OCI-LY3 (cell line): ENCODE measurements at regions not wholly inside any gene's neighbourhood (a gene's known extent, or its start where the extent isn't known, plus 50 kb on each side); places are given as distances from the start of the nearest gene placed in this dataset.

Source experiments
- H2AFZ ChIP-seq: fragments of 200-600, 300-600 bp; shearing (Covaris generic); 2 replicates; pipeline ENCODE4 v1.6.0; 2014; ENCODE audit warnings: antibody characterized with exemption, low read depth, low read length
- H3K27ac ChIP-seq: fragments of 200-600, 300-600 bp; sonication (generic); 2 replicates; pipeline ENCODE4 v1.5.1; 2014; ENCODE audit warnings: mild to moderate bottlenecking, low read length, moderate library complexity, mixed read lengths
- H3K27me3 ChIP-seq: fragments of 200-600, 300-600 bp; sonication (generic); 2 replicates; pipeline ENCODE4 v1.6.1; 2014; ENCODE audit warnings: low read depth, low read length, mixed read lengths
- H3K36me3 ChIP-seq: fragments of 200-600, 300-600 bp; sonication (generic); replicated peaks from 2 replicates; pipeline ENCODE3; 2014; ENCODE audit warnings: low read depth, low read length, mixed read lengths
- H3K4me1 ChIP-seq: fragments of 300-600, 200-600 bp; sonication (generic); 2 replicates; pipeline ENCODE4 v1.6.1; 2014; ENCODE audit warnings: low read length, mixed read lengths
- H3K4me2 ChIP-seq: fragments of 200-600, 300-600 bp; sonication (generic); 2 replicates; pipeline ENCODE4 v1.6.1; 2014; ENCODE audit warnings: low read length, mixed read lengths
- H3K4me3 ChIP-seq: fragments of 300-600, 200-600 bp; sonication (generic); 2 replicates; pipeline ENCODE4 v1.5.1; 2014; ENCODE audit warnings: antibody characterized with exemption, mild to moderate bottlenecking, low read length, moderate library complexity
- H3K79me2 ChIP-seq: fragments of 300-600, 200-600 bp; shearing (Covaris generic); 2 replicates; pipeline ENCODE4 v1.6.1; 2014; ENCODE audit warnings: mild to moderate bottlenecking, low read length, mixed read lengths
- H3K9ac ChIP-seq: fragments of 300-600, 200-600 bp; shearing (Covaris generic); 2 replicates; pipeline ENCODE4 v1.6.0; 2014; ENCODE audit warnings: mild to moderate bottlenecking, low read length, moderate library complexity
- H3K9me3 ChIP-seq: fragments of 200-600, 300-600 bp; shearing (Covaris generic); 2 replicates; pipeline ENCODE4 v1.6.1; 2014; ENCODE audit warnings: low read length, mixed read lengths; ENCODE audit not compliant: insufficient read depth
- H4K20me1 ChIP-seq: fragments of 200-600, 300-600 bp; sonication (generic); 2 replicates; pipeline ENCODE4 v1.6.1; 2016; ENCODE audit warnings: low read length, mixed read lengths; ENCODE audit not compliant: insufficient read depth
- EZH2phosphoT487 ChIP-seq: fragments of 200-600 bp; shearing (Covaris generic); IDR thresholded peaks from 2 replicates; pipeline ENCODE4 v1.6.1; 2018; ENCODE audit warnings: antibody characterized with exemption, mixed run types, low read depth
- TF ChIP-seq, protein P1 (sequence below): fragments of 200-600, 300-600 bp; sonication (generic); IDR thresholded peaks from 2 replicates; pipeline ENCODE4 v1.5.1; 2014; ENCODE audit warnings: antibody characterized with exemption, low read length, low read depth

DNA sequence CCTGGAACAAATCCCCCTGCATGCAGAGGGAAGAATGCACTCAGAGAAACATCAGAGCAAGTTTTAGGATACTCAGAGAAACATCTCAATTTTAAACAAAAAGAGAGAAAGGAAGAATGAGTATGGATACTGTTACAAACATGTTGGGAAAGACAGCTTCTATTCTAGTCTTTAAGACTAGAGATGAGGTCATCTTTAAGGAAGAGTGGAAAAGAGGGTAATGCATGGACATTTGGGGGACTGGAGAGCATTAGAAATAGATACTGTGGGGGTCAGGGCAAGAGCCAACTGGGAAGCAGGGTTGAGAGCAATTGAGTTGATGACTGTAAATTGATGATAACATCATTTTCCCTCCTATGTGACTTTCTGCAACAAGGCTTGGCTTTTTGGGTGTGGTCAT lies 431.2 kb downstream of the CDH26 start:
- Histone ChIP-seq H3K9me3 (no peaks in the 10 kb centered on the region), H3K79me2 (no peaks in the 10 kb centered on the region), H3K9ac (no peak overlapping the region), H3K4me3 (no peak overlapping the region), H3K27me3 (peaks cover 4% of the 10 kb centered on the region; the same call in 1 of the 2 replicates), H3K4me2 (no peak overlapping the region), H3K36me3 (no peaks in the 10 kb centered on the region), H4K20me1 (no peaks in the 10 kb centered on the region), H2AFZ (no peak overlapping the region), H3K4me1 (no peaks in the 10 kb centered on the region), H3K27ac (no peak overlapping the region)
- no peak for TF ChIP-seq EZH2phosphoT487
- TF ChIP-seq, protein P1, sequence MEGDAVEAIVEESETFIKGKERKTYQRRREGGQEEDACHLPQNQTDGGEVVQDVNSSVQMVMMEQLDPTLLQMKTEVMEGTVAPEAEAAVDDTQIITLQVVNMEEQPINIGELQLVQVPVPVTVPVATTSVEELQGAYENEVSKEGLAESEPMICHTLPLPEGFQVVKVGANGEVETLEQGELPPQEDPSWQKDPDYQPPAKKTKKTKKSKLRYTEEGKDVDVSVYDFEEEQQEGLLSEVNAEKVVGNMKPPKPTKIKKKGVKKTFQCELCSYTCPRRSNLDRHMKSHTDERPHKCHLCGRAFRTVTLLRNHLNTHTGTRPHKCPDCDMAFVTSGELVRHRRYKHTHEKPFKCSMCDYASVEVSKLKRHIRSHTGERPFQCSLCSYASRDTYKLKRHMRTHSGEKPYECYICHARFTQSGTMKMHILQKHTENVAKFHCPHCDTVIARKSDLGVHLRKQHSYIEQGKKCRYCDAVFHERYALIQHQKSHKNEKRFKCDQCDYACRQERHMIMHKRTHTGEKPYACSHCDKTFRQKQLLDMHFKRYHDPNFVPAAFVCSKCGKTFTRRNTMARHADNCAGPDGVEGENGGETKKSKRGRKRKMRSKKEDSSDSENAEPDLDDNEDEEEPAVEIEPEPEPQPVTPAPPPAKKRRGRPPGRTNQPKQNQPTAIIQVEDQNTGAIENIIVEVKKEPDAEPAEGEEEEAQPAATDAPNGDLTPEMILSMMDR = no peak

DNA sequence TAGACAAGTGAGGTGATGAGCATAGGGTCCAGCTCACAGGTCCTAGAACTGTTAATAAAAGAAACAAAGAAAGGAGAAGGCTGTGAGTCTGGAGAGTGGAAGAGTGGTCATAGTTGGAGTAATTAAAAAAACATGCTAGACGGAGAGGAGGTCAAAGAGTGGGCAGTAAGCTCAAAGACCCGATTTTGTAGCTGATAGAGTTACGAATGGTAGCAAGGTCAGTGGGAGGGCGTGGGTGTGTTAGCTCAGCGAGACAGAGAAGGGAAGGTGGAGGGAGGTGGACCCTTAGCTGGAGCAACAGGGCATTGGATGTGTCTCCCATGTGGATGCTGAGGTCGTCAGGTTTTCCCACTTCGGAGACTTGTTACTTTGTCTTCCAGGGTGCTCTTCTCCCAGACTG lies 431.7 kb downstream of the CDH26 start:
- Histone ChIP-seq H3K27ac (no peak overlapping the region), H3K79me2 (no peaks in the 10 kb centered on the region), H3K27me3 (peaks cover 4% of the 10 kb centered on the region; the same call in 1 of the 2 replicates), H2AFZ (no peak overlapping the region), H3K4me1 (no peaks in the 10 kb centered on the region), H3K9ac (no peak overlapping the region), H3K36me3 (no peaks in the 10 kb centered on the region), H3K4me2 (no peak overlapping the region), H3K4me3 (no peak overlapping the region), H3K9me3 (no peaks in the 10 kb centered on the region), H4K20me1 (no peaks in the 10 kb centered on the region)
- TF ChIP-seq EZH2phosphoT487 = no peak
- TF ChIP-seq, protein P1 = no peak

DNA sequence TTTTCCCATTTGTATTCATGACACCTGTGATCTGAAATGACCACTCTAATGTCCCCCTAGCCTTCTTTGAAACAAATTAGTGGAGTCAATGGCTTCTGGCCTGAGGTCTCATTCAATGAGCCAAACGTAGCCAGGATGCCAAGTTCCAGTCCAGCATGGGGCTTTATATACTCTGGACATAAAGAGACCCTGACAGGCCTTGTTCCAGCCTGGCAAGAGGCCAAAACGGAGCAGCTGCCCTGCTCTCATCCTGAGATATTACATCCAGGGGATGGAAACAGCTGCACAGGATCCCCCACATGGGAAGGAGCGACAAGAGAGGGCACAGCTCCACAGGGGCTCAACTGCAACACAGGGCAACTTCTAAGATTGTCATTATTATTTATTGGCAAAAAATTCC lies 437.8 kb downstream of the CDH26 start:
- Histone ChIP-seq H2AFZ (no peak overlapping the region), H3K27me3 (no peaks in the 10 kb centered on the region), H3K27ac (no peak overlapping the region), H3K79me2 (no peaks in the 10 kb centered on the region), H3K4me3 (no peak overlapping the region), H3K4me1 (no peaks in the 10 kb centered on the region), H4K20me1 (no peaks in the 10 kb centered on the region), H3K9me3 (no peaks in the 10 kb centered on the region), H3K9ac (no peak overlapping the region), H3K36me3 (no peaks in the 10 kb centered on the region), H3K4me2 (no peak overlapping the region)
- TF ChIP-seq, protein P1 = no peak
- TF ChIP-seq EZH2phosphoT487 = no peak

DNA sequence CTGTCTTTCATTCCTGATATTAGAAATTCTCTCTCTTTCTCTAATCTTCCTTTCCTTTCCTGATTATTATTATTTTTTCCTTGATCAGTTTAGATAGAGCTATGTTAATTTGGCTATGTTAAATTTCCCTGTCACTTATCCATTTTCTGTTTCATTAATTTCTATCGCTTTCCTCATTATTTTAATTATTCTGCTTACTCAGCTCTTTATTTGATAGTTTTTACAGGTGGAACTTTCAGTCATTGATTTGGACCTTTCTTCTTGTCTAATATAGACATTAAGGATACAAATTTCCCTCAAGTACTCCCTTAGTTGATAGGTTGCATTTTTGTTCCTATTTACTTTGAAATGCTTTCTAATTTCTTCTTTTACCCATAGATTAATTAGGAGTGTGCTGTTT lies 442.3 kb downstream of the CDH26 start:
- no peak for TF ChIP-seq EZH2phosphoT487
- TF ChIP-seq, protein P1 = no peak
- Histone ChIP-seq H3K4me2 (no peak overlapping the region), H4K20me1 (no peaks in the 10 kb centered on the region), H3K27ac (no peak overlapping the region), H3K27me3 (no peaks in the 10 kb centered on the region), H2AFZ (no peak overlapping the region), H3K79me2 (no peaks in the 10 kb centered on the region), H3K4me3 (no peak overlapping the region), H3K9ac (no peak overlapping the region), H3K36me3 (no peaks in the 10 kb centered on the region), H3K4me1 (no peaks in the 10 kb centered on the region), H3K9me3 (no peaks in the 10 kb centered on the region)
